SU-DHL-6 (cell line): ENCODE measurements at regions not wholly inside any gene's neighbourhood (a gene's known extent, or its start where the extent isn't known, plus 50 kb on each side); places are given as distances from the start of the nearest gene placed in this dataset.

Experiments used
- EZH2phosphoT487 ChIP-seq: fragments of 200-600 bp; sonication (generic), shearing (Covaris generic); conservative IDR thresholded peaks from 2 replicates; pipeline ENCODE4 v1.6.1; 2018; ENCODE audit warnings: mild to moderate bottlenecking, antibody characterized with exemption, low read length, moderate library complexity, mixed read lengths
- TF ChIP-seq, protein P1 (sequence below): fragments of 200-600 bp; sonication (generic); IDR thresholded peaks from one replicate; pipeline ENCODE4 v1.5.1; 2017; ENCODE audit warnings: antibody characterized with exemption, mild to moderate bottlenecking, low read length, moderate library complexity; ENCODE audit not compliant: insufficient read depth, poor library complexity, severe bottlenecking

- TF ChIP-seq, protein P1, sequence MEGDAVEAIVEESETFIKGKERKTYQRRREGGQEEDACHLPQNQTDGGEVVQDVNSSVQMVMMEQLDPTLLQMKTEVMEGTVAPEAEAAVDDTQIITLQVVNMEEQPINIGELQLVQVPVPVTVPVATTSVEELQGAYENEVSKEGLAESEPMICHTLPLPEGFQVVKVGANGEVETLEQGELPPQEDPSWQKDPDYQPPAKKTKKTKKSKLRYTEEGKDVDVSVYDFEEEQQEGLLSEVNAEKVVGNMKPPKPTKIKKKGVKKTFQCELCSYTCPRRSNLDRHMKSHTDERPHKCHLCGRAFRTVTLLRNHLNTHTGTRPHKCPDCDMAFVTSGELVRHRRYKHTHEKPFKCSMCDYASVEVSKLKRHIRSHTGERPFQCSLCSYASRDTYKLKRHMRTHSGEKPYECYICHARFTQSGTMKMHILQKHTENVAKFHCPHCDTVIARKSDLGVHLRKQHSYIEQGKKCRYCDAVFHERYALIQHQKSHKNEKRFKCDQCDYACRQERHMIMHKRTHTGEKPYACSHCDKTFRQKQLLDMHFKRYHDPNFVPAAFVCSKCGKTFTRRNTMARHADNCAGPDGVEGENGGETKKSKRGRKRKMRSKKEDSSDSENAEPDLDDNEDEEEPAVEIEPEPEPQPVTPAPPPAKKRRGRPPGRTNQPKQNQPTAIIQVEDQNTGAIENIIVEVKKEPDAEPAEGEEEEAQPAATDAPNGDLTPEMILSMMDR: no peak
- no peak for TF ChIP-seq EZH2phosphoT487
Measured at GRCh38 chr15:93268066-93268465, 179.1 kb upstream of the RGMA start.
